Chondrocyte (in vitro differentiated cells): ENCODE measurements at regions not wholly inside any gene's neighbourhood (a gene's known extent, or its start where the extent isn't known, plus 50 kb on each side); places are given as distances from the start of the nearest gene placed in this dataset.

Experiments used
- DNase-seq: peaks from one replicate; pipeline ENCODE4 v3.0.0; 2021; ENCODE audit warnings: mixed read lengths, low spot score
- H3K27ac Mint-ChIP-seq: one replicate; pipeline ENCODE4 v1.8.0; 2021; ENCODE audit warnings: mild to moderate bottlenecking, moderate library complexity, mixed read lengths; ENCODE audit not compliant: unreplicated experiment
- H3K27me3 Mint-ChIP-seq: 2 replicates; pipeline ENCODE4 v1.8.0; 2021; ENCODE audit warnings: low read depth, mixed read lengths
- H3K36me3 Mint-ChIP-seq: 2 replicates; pipeline ENCODE4 v1.8.0; 2021; ENCODE audit warnings: low read depth, mixed read lengths
- H3K4me1 Mint-ChIP-seq: 2 replicates; pipeline ENCODE4 v1.8.0; 2021; ENCODE audit warnings: low read depth, mild to moderate bottlenecking, mixed read lengths
- H3K4me3 Mint-ChIP-seq: one replicate; pipeline ENCODE4 v1.8.0; 2021; ENCODE audit warnings: mild to moderate bottlenecking, moderate library complexity, mixed read lengths; ENCODE audit not compliant: unreplicated experiment
- H3K9me3 Mint-ChIP-seq: 2 replicates; pipeline ENCODE4 v1.8.0; 2021; ENCODE audit warnings: low read depth, mixed read lengths
- TF ChIP-seq, protein P1 (sequence below): fragments of 200-600 bp; sonication (generic); IDR thresholded peaks from 2 replicates; pipeline ENCODE4 v1.5.0; 2021; ENCODE audit warnings: antibody characterized with exemption, mild to moderate bottlenecking, moderate library complexity

DNA sequence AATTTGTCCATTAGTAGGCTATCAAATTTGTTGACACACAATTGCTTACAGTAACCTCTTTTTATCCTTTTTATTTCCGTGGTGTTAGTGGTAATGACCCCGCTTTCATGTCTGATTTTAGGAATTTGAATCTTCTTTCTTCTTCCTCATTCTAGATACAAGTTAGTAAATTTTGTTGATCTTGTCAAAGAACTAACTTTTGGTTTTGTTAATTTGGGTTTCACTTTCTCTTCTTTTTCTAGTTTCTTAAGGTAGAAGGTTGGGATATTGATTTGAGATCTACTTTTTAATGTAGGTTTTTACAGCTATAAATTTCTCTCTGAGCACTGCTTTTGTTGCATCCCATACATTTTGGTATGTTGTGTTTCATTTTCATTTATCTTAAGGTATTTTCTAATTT, 53.3 kb upstream of the SLC7A1 start:
- H3K36me3 Mint-ChIP-seq = peaks cover 2% of the 10 kb centered on the region
- no peaks in the 10 kb centered on the region for H3K27me3 Mint-ChIP-seq
- no peak overlapping the region for H3K27ac Mint-ChIP-seq

More for the DNA sequence above, 53.3 kb upstream of the SLC7A1 start:
- TF ChIP-seq, protein P1, sequence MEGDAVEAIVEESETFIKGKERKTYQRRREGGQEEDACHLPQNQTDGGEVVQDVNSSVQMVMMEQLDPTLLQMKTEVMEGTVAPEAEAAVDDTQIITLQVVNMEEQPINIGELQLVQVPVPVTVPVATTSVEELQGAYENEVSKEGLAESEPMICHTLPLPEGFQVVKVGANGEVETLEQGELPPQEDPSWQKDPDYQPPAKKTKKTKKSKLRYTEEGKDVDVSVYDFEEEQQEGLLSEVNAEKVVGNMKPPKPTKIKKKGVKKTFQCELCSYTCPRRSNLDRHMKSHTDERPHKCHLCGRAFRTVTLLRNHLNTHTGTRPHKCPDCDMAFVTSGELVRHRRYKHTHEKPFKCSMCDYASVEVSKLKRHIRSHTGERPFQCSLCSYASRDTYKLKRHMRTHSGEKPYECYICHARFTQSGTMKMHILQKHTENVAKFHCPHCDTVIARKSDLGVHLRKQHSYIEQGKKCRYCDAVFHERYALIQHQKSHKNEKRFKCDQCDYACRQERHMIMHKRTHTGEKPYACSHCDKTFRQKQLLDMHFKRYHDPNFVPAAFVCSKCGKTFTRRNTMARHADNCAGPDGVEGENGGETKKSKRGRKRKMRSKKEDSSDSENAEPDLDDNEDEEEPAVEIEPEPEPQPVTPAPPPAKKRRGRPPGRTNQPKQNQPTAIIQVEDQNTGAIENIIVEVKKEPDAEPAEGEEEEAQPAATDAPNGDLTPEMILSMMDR = no peak
- no peak for DNase-seq
- Mint-ChIP-seq H3K9me3 (peaks cover 17% of the 10 kb centered on the region), H3K4me1 (no peaks in the 10 kb centered on the region), H3K4me3 (no peak overlapping the region)
